Smooth muscle cell (in vitro differentiated cells): ENCODE measurements at regions not wholly inside any gene's neighbourhood (a gene's known extent, or its start where the extent isn't known, plus 50 kb on each side); places are given as distances from the start of the nearest gene placed in this dataset.

Source experiments
- DNase-seq: peaks from one replicate; lab custom pipeline; 2025; ENCODE audit not compliant: unreplicated experiment; lab: John Stamatoyannopoulos, UW
- H2AFZ ChIP-seq: fragments of 200-600 bp; sonication (generic); 2 replicates; pipeline ENCODE4 v1.6.0; 2016; ENCODE audit warnings: antibody characterized with exemption, low read depth, mild to moderate bottlenecking
- H3F3A ChIP-seq: fragments of 200-600 bp; sonication (generic); 2 replicates; pipeline ENCODE4 v1.6.0; 2017; ENCODE audit warnings: antibody characterized with exemption, low read depth
- H3K27ac ChIP-seq: fragments of 200-600 bp; sonication (generic); 2 replicates; pipeline ENCODE4 v1.5.1; 2016; ENCODE audit warnings: low read depth, mild to moderate bottlenecking
- H3K27me3 ChIP-seq: fragments of 200-600 bp; sonication (generic); 2 replicates; pipeline ENCODE4 v1.6.1; 2016; ENCODE audit warnings: low read depth, mild to moderate bottlenecking
- H3K36me3 ChIP-seq: fragments of 200-600 bp; sonication (generic); 2 replicates; pipeline ENCODE4 v1.5.1; 2016; ENCODE audit warnings: low read depth
- H3K4me1 ChIP-seq: fragments of 200-600 bp; sonication (generic); 2 replicates; pipeline ENCODE4 v1.5.1; 2016; ENCODE audit warnings: low read depth
- H3K4me2 ChIP-seq: fragments of 200-600 bp; sonication (generic); 2 replicates; pipeline ENCODE4 v1.6.0; 2016; ENCODE audit warnings: mild to moderate bottlenecking
- H3K4me3 ChIP-seq: fragments of 200-600 bp; sonication (generic); 2 replicates; pipeline ENCODE4 v1.5.1; 2016; ENCODE audit warnings: mild to moderate bottlenecking
- H3K79me2 ChIP-seq: fragments of 200-600 bp; sonication (generic); 2 replicates; pipeline ENCODE4 v1.6.0; 2016; ENCODE audit warnings: low read depth, mild to moderate bottlenecking
- H3K9ac ChIP-seq: fragments of 200-600 bp; sonication (generic); 2 replicates; pipeline ENCODE4 v1.6.0; 2016; ENCODE audit warnings: low read depth
- H3K9me3 ChIP-seq: fragments of 200-600 bp; sonication (generic); replicated peaks from 2 replicates; pipeline ENCODE4 v1.5.1; 2016; ENCODE audit warnings: low read depth
- H4K20me1 ChIP-seq: fragments of 200-600 bp; sonication (generic); 2 replicates; pipeline ENCODE4 v1.6.0; 2016; ENCODE audit warnings: low read depth
- CTCF ChIP-seq: fragments of 200-600 bp; sonication (generic); IDR thresholded peaks from 2 replicates; pipeline ENCODE4 v1.5.1; 2017; ENCODE audit warnings: borderline replicate concordance, mild to moderate bottlenecking, antibody characterized with exemption; ENCODE audit not compliant: insufficient read depth, poor library complexity, severe bottlenecking
- WGBS: methylation state at CpG from one replicate; pipeline ENCODE4 v1.1.7; 2016; ENCODE audit warnings: low lambda C conversion rate; 5-methylcytosine and 5-hydroxymethylcytosine counted together

- DNase-seq = no peak
- 28% methylated on average over 73 of the region's 74 CpGs for WGBS
- peak; percentile 39 for TF ChIP-seq CTCF
- peak overlapping the region; percentile 67 for H3K4me2 ChIP-seq
- H3K79me2 ChIP-seq = no peaks in the 10 kb centered on the region
- no peak overlapping the region for H2AFZ ChIP-seq
- H3K4me3 ChIP-seq = no peak overlapping the region
- no peaks in the 10 kb centered on the region for H3K9me3 ChIP-seq
- peaks cover 7% of the 10 kb centered on the region for H3K4me1 ChIP-seq
- H3F3A ChIP-seq = peaks cover 7% of the 10 kb centered on the region
- H3K36me3 ChIP-seq = no peaks in the 10 kb centered on the region
- no peaks in the 10 kb centered on the region for H4K20me1 ChIP-seq
- H3K27ac ChIP-seq = no peak overlapping the region
- no peak overlapping the region for H3K9ac ChIP-seq
- H3K27me3 ChIP-seq = peaks cover 12% of the 10 kb centered on the region
These were observed 173.0 kb downstream of the OLFM4 start for GRCh38 chr13:53201454-53202225.

- Histone ChIP-seq H3K4me3 (no peak overlapping the region), H3K4me2 (no peak overlapping the region), H3K79me2 (no peaks in the 10 kb centered on the region), H3K27ac (no peak overlapping the region), H3F3A (no peaks in the 10 kb centered on the region), H2AFZ (no peak overlapping the region), H3K9ac (no peak overlapping the region), H3K36me3 (no peaks in the 10 kb centered on the region), H4K20me1 (no peaks in the 10 kb centered on the region), H3K27me3 (peaks cover 12% of the 10 kb centered on the region), H3K4me1 (no peaks in the 10 kb centered on the region), H3K9me3 (no peaks in the 10 kb centered on the region)
- 64% methylated on average over 4 of the region's 4 CpGs for WGBS
- no peak for DNase-seq
- no peak for TF ChIP-seq CTCF
These were observed 176.0 kb downstream of the OLFM4 start for GRCh38 chr13:53204598-53204997.

DNA sequence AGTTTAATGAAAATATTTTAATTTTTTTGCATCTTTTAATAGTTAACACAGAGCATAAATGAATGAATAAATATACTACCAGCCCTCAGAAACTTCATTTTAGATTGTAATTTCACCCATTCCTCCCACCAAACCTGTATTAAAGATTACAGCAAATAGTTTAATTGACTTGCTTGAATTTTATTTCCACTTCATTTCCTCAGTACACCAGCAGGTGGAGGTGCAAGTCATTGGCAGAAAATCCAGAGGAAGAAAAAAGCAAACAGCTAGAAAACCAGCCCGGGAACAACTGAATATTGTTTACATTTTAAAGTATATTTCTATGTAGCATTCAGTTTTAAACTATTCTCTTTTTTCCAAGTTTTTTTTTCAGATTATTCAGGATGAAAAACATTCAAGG lies 177.8 kb downstream of the OLFM4 start:
- no peak overlapping the region for H3K4me2 ChIP-seq
- H2AFZ ChIP-seq = no peak overlapping the region
- 42% methylated on average over 1 of the region's 1 CpG for WGBS
- H3K79me2 ChIP-seq = no peaks in the 10 kb centered on the region
- H3K27ac ChIP-seq = no peak overlapping the region
- H3K4me3 ChIP-seq = no peak overlapping the region
- no peaks in the 10 kb centered on the region for H3F3A ChIP-seq
- no peak overlapping the region for H3K9ac ChIP-seq
- H3K4me1 ChIP-seq = no peaks in the 10 kb centered on the region
- H3K36me3 ChIP-seq = no peaks in the 10 kb centered on the region
- H4K20me1 ChIP-seq = no peaks in the 10 kb centered on the region
- DNase-seq = no peak
- H3K9me3 ChIP-seq = no peaks in the 10 kb centered on the region
- H3K27me3 ChIP-seq = peaks cover 9% of the 10 kb centered on the region
- peak; percentile 53 for TF ChIP-seq CTCF

DNA sequence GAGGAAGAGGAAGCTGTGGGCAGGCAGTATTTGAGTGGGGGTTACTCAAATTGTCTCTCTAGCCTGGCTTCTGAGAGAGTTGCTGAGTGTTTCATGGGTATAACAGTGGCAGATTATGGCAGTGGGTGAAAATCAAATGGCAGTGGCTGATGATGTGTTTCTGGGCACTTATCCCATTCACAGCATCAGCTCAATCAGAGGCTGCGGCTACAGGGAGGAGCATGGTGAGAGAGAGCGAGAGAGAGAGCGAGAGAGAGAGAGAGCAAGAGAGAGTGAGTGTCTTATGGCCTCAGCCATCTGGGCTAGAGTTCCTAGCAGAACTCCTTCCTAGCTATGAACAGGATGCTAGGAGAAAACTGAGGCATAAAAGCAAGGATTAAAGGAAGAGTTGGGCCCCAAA lies 178.9 kb downstream of the OLFM4 start:
- no peak overlapping the region for H3K4me3 ChIP-seq
- H3K36me3 ChIP-seq = no peaks in the 10 kb centered on the region
- H3K4me1 ChIP-seq = no peaks in the 10 kb centered on the region
- no peak overlapping the region for H3K27ac ChIP-seq
- TF ChIP-seq CTCF = no peak
- H2AFZ ChIP-seq = no peak overlapping the region
- 88% methylated on average over 3 of the region's 3 CpGs for WGBS
- H4K20me1 ChIP-seq = no peaks in the 10 kb centered on the region
- no peaks in the 10 kb centered on the region for H3K79me2 ChIP-seq
- H3K9me3 ChIP-seq = no peaks in the 10 kb centered on the region
- no peaks in the 10 kb centered on the region for H3K27me3 ChIP-seq
- H3K9ac ChIP-seq = no peak overlapping the region
- H3K4me2 ChIP-seq = no peak overlapping the region
- H3F3A ChIP-seq = no peaks in the 10 kb centered on the region
- DNase-seq = no peak
